ENCODE measurements at regions not wholly inside any gene's neighbourhood (a gene's known extent, or its start where the extent isn't known, plus 50 kb on each side); places are given as distances from the start of the nearest gene placed in this dataset.

DNA sequence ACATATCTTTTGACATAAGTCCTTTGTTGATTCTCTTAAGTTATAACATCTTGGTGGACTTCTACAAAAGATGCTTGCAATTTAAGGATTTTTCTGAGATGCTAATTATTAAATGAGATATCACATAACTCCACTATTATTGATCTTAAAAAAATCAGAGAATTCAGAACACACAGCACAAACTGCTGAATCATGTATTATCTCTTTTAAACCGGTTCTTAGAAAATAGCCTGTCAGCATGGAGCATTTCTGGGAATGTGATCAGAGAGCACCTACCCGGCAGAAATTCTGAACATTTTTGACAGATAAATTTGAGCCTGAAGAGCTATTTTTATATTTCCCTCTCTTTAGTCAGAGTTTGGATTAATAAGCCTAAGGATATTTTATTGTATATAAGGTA, 50.2 kb upstream of the PCLO start:
- POLR2A ChIA-PET (ENCODE audit: partially characterized antibody): no interaction called here
- intact Hi-C loops (cut with micrococcal nuclease): no loop called here
- DNase-seq: no peak
- H3K9me3 ChIP-seq (ENCODE audit: control insufficient read depth in 1 of 2, low read length in 2 of 2): no peaks in the 10 kb centered on the region
- H3K36me3 ChIP-seq (ENCODE audit: insufficient read depth, low read length): no peaks in the 10 kb centered on the region
- H3K4me3 ChIP-seq (ENCODE audit: low read length in 2 of 2): no peak overlapping the region
- Mint-ChIP-seq H3K27ac (no peak overlapping the region), H3K9me3 (peaks cover 0 to 13% (median 3%) of the 10 kb centered on the region in 8 donors), H3K4me3 (no peak overlapping the region), H3K27me3 (no peaks in the 10 kb centered on the region), H3K4me1 (no peaks in the 10 kb centered on the region), H3K36me3 (no peaks in the 10 kb centered on the region)
- no peaks in the 10 kb centered on the region for H3K27me3 ChIP-seq (ENCODE audit: insufficient read depth, low read length)
- CTCF ChIA-PET (ENCODE audit: partially characterized antibody): no interaction called here
- no peak overlapping the region for H3K27ac ChIP-seq (ENCODE audit: low read depth, low read length)
- H3K4me1 ChIP-seq (ENCODE audit: insufficient read depth, low read length): no peaks in the 10 kb centered on the region
